ENCODE measurements at regions not wholly inside any gene's neighbourhood (a gene's known extent, or its start where the extent isn't known, plus 50 kb on each side); places are given as distances from the start of the nearest gene placed in this dataset.

GRCh38 chr10:89909752-89910151 is 208.4 kb downstream of the KIF20B start:
- Mint-ChIP-seq H3K36me3 (ENCODE audit: low read depth) (no peaks in the 10 kb centered on the region), H3K4me1 (peaks cover 5% of the 10 kb centered on the region), H3K4me3 (no peak overlapping the region), H3K9me3 (no peaks in the 10 kb centered on the region), H3K27ac (no peak overlapping the region), H3K27me3 (ENCODE audit: insufficient read depth) (no peaks in the 10 kb centered on the region)
- WGBS, 2 experiments (ENCODE audit: insufficient coverage in 1 of 2, insufficient read length in 1 of 2): 90 to 96% methylated on average over 3 of the region's 3 CpGs
- Histone ChIP-seq H3K27ac (ENCODE audit: low read depth, low read length) (no peak overlapping the region), H3K4me3 (ENCODE audit: low read length) (no peak overlapping the region), H3K36me3 (ENCODE audit: control insufficient read depth, insufficient read depth, low read length) (no peaks in the 10 kb centered on the region), H3K9me3 (ENCODE audit: control insufficient read depth, low read length) (no peaks in the 10 kb centered on the region), H3K4me1 (ENCODE audit: control insufficient read depth, insufficient read depth, low read length) (peaks cover under 1% of the 10 kb centered on the region), H3K27me3 (ENCODE audit: control insufficient read depth, insufficient read depth, low read length, poor library complexity, severe bottlenecking) (no peaks in the 10 kb centered on the region), H3K9ac (ENCODE audit: extremely low read depth, low read length, poor library complexity, severe bottlenecking) (no peak overlapping the region)
- no peak for DNase-seq
- no peak for TF ChIP-seq CTCF (conservative IDR thresholded peaks at IDR 0.05)

GRCh38 chr10:89915021-89915420 is 213.6 kb downstream of the KIF20B start:
- no peaks in the 10 kb centered on the region for H3K4me1 ChIP-seq (ENCODE audit: control insufficient read depth, insufficient read depth, low read length)
- no peak overlapping the region for H3K9ac ChIP-seq (ENCODE audit: extremely low read depth, low read length, poor library complexity, severe bottlenecking)
- H3K4me1 Mint-ChIP-seq: peaks cover 2% of the 10 kb centered on the region
- DNase-seq: no peak
- no peaks in the 10 kb centered on the region for H3K36me3 Mint-ChIP-seq (ENCODE audit: low read depth)
- 80 to 85% methylated on average over 1 to 2 of the region's 2 CpGs for WGBS, 2 experiments (ENCODE audit: insufficient coverage in 1 of 2, insufficient read length in 1 of 2)
- H3K9me3 ChIP-seq (ENCODE audit: control insufficient read depth, low read length): no peaks in the 10 kb centered on the region
- no peak overlapping the region for H3K4me3 Mint-ChIP-seq
- H3K36me3 ChIP-seq (ENCODE audit: control insufficient read depth, insufficient read depth, low read length): no peaks in the 10 kb centered on the region
- no peak overlapping the region for H3K27ac Mint-ChIP-seq
- TF ChIP-seq CTCF (conservative IDR thresholded peaks at IDR 0.05): no peak
- no peaks in the 10 kb centered on the region for H3K9me3 Mint-ChIP-seq
- H3K4me3 ChIP-seq (ENCODE audit: low read length): no peak overlapping the region
- H3K27me3 ChIP-seq (ENCODE audit: control insufficient read depth, insufficient read depth, low read length, poor library complexity, severe bottlenecking): no peaks in the 10 kb centered on the region
- no peak overlapping the region for H3K27ac ChIP-seq (ENCODE audit: low read depth, low read length)
- H3K27me3 Mint-ChIP-seq (ENCODE audit: insufficient read depth): no peaks in the 10 kb centered on the region

- no peak for DNase-seq
- no peak for TF ChIP-seq CTCF (conservative IDR thresholded peaks at IDR 0.05)
- H3K27me3 Mint-ChIP-seq (ENCODE audit: insufficient read depth): no peaks in the 10 kb centered on the region
- no peaks in the 10 kb centered on the region for H3K36me3 ChIP-seq (ENCODE audit: control insufficient read depth, insufficient read depth, low read length)
- no peaks in the 10 kb centered on the region for H3K9me3 Mint-ChIP-seq
- H3K9me3 ChIP-seq (ENCODE audit: control insufficient read depth, low read length): no peaks in the 10 kb centered on the region
- no peak overlapping the region for H3K27ac ChIP-seq (ENCODE audit: low read depth, low read length)
- H3K4me1 Mint-ChIP-seq: peaks cover 2% of the 10 kb centered on the region
- no peaks in the 10 kb centered on the region for H3K36me3 Mint-ChIP-seq (ENCODE audit: low read depth)
- no peak overlapping the region for H3K4me3 ChIP-seq (ENCODE audit: low read length)
- no peak overlapping the region for H3K4me3 Mint-ChIP-seq
- H3K27me3 ChIP-seq (ENCODE audit: control insufficient read depth, insufficient read depth, low read length, poor library complexity, severe bottlenecking): no peaks in the 10 kb centered on the region
- H3K9ac ChIP-seq (ENCODE audit: extremely low read depth, low read length, poor library complexity, severe bottlenecking): no peak overlapping the region
- no peak overlapping the region for H3K27ac Mint-ChIP-seq
- no peaks in the 10 kb centered on the region for H3K4me1 ChIP-seq (ENCODE audit: control insufficient read depth, insufficient read depth, low read length)
Measured at GRCh38 chr10:89915968-89916367, 214.6 kb downstream of the KIF20B start.
